K562 (cell line): ENCODE measurements at regions not wholly inside any gene's neighbourhood (a gene's known extent, or its start where the extent isn't known, plus 50 kb on each side); places are given as distances from the start of the nearest gene placed in this dataset.

Source experiments
- ATAC-seq: fragments of 200-7000 bp; cut with Tn5 transposase; 3 replicates; pipeline ENCODE4 v1.9.1; 2020; ENCODE audit warnings: moderate library complexity
- BruUV-seq: library from RNA; stranded (reverse); fragments of 400-500 nt; replicated peaks from 2 replicates; lab custom pipeline; 2021; lab: Mats Ljungman, UMichigan
- CTCF ChIA-PET: fragments of 300-600 bp; formaldehyde crosslinking; extraction: SDS; loops from one replicate; lab custom pipeline; 2021; ENCODE audit warnings: low intra/inter-chr PET ratio; lab: Yijun Ruan, JAX
- POLR2A ChIA-PET: fragments of 300-600, 350-650 bp; sonication (Branson Sonifier 250); formaldehyde crosslinking; extraction: SDS; loops from one replicate; lab custom pipeline; 2021; ENCODE audit warnings: antibody characterized with exemption, inconsistent platforms; lab: Yijun Ruan, JAX
- DNase-seq, 4 experiments: peaks; one replicate each; pipeline versions ENCODE4 v3.0.0 to v3.0.0-alpha.2; 2011 to 2018; ENCODE audit warnings: low spot score in 3 of 4, mixed read lengths in 3 of 4; ENCODE audit errors: extremely low read depth in 1 of 4
- FAIRE-seq: peaks from 2 replicates; lab custom pipeline; 2011; peaks lifted over from hg19 to GRCh38; lab: Jason Lieb, UNC
- H2AFZ ChIP-seq: 2 replicates; pipeline ENCODE4 v1.6.0; 2011; ENCODE audit warnings: low read depth, low read length, control low read depth, inconsistent platforms
- H3K27ac ChIP-seq: fragments of 200-600 bp; 3 replicates; pipeline ENCODE4 v1.8.0; 2011; ENCODE audit warnings: low read depth, mild to moderate bottlenecking, control low read depth, inconsistent platforms, low read length, moderate library complexity, mixed read lengths; ENCODE audit errors: extremely low read depth
- H3K27me3 ChIP-seq, 2 experiments: fragments of 300-600 bp in 1 of 2; 2 replicates in 1 of 2; 3 replicates in 1 of 2; pipeline versions ENCODE4 v1.6.0 to v1.8.0; 2011; ENCODE audit warnings: inconsistent platforms in 2 of 2, low read length in 2 of 2, mild to moderate bottlenecking in 1 of 2, mixed read lengths in 1 of 2, moderate library complexity in 1 of 2; ENCODE audit not compliant: control insufficient read depth in 2 of 2, insufficient read depth in 2 of 2
- H3K36me3 ChIP-seq: fragments of 300-600 bp; 3 replicates; pipeline ENCODE4 v1.8.0; 2011; ENCODE audit warnings: mild to moderate bottlenecking, low read length, inconsistent platforms; ENCODE audit not compliant: control insufficient read depth, insufficient read depth
- H3K4me1 ChIP-seq, 2 experiments: fragments of 200-600 bp in 1 of 2; replicated peaks in 1 of 2; 2 replicates in 1 of 2; 3 replicates in 1 of 2; pipeline versions ENCODE4 v1.5.1 to v1.8.0; 2011; ENCODE audit warnings: inconsistent platforms in 2 of 2, low read length in 2 of 2, mild to moderate bottlenecking in 1 of 2, mixed read lengths in 1 of 2, moderate library complexity in 1 of 2; ENCODE audit not compliant: control insufficient read depth in 2 of 2, insufficient read depth in 2 of 2
- H3K4me2 ChIP-seq: 2 replicates; pipeline ENCODE4 v1.6.1; 2011; ENCODE audit warnings: low read length, control low read depth, inconsistent platforms, mixed read lengths; ENCODE audit not compliant: insufficient read depth
- H3K4me3 ChIP-seq: fragments of 200-600 bp; sonication (generic), shearing (Covaris generic); 2 replicates; pipeline ENCODE4 v1.5.1; 2016; ENCODE audit warnings: control low read depth, inconsistent platforms
- H3K79me2 ChIP-seq: fragments of 200-600 bp; 3 replicates; pipeline ENCODE4 v1.8.0; 2011; ENCODE audit warnings: low read length, inconsistent platforms; ENCODE audit not compliant: control insufficient read depth, insufficient read depth
- H3K9ac ChIP-seq, 2 experiments: 2 replicates each; pipeline versions ENCODE4 v1.6.0 to v1.6.1; 2011; ENCODE audit warnings: low read depth in 2 of 2, low read length in 2 of 2, control low read depth in 1 of 2, inconsistent platforms in 1 of 2, mild to moderate bottlenecking in 1 of 2, mixed read lengths in 1 of 2; ENCODE audit not compliant: insufficient read depth in 1 of 2
- H3K9me1 ChIP-seq: one replicate; pipeline ENCODE4 v1.6.0; 2011; ENCODE audit warnings: inconsistent platforms, mild to moderate bottlenecking, low read length, moderate library complexity; ENCODE audit not compliant: control insufficient read depth, insufficient read depth
- H3K9me3 ChIP-seq: replicated peaks from 2 replicates; pipeline ENCODE4 v1.5.1; 2011; ENCODE audit warnings: low read depth, low read length, inconsistent platforms; ENCODE audit not compliant: control insufficient read depth, insufficient read depth
- H4K20me1 ChIP-seq: replicated peaks from 2 replicates; pipeline ENCODE4 v1.6.1; 2011; ENCODE audit warnings: low read length, inconsistent platforms, mixed read lengths; ENCODE audit not compliant: control insufficient read depth, insufficient read depth
- CHCHD3 ChIP-seq: fragments of 250-450 bp; sonication (Bioruptor Pico); IDR thresholded peaks from 2 replicates; pipeline ENCODE4 v2.1.2; 2022; ENCODE audit warnings: mild to moderate bottlenecking
- FOXA3 ChIP-seq, 2 experiments: fragments of 450-650 bp in 1 of 2; sonication (generic) in 1 of 2; formaldehyde crosslinking; IDR thresholded peaks in 1 of 2; conservative IDR thresholded peaks in 1 of 2; 2 replicates each; pipeline versions ENCODE4 v1.4.0 to v1.8.0; 2020 to 2022; ENCODE audit warnings: mild to moderate bottlenecking in 2 of 2, missing genetic modification reagents in 1 of 2
- GTF2E2 ChIP-seq: fragments of 200-800 bp; sonication (Bioruptor generic); IDR thresholded peaks from 2 replicates; pipeline ENCODE4 v1.6.1; 2016; ENCODE audit warnings: missing genetic modification characterization, missing compliant biosample characterization
- IFI16 ChIP-seq: fragments of 250-450 bp; sonication (Bioruptor Pico); IDR thresholded peaks from 2 replicates; pipeline ENCODE4 v2.1.2; 2022; ENCODE audit warnings: mild to moderate bottlenecking, inconsistent platforms
- ILK ChIP-seq: fragments of 450-650 bp; IDR thresholded peaks from 2 replicates; pipeline ENCODE4 v1.6.1; 2016; ENCODE audit warnings: missing genetic modification characterization, low read depth, mild to moderate bottlenecking, missing compliant biosample characterization, moderate library complexity, borderline replicate concordance
- NBN ChIP-seq: fragments of 450-650 bp; IDR thresholded peaks from 2 replicates; pipeline ENCODE4 v1.6.1; 2016; ENCODE audit warnings: low read depth, mild to moderate bottlenecking
- TAF1 ChIP-seq: IDR thresholded peaks from 2 replicates; pipeline ENCODE4 v1.6.1; 2011; ENCODE audit warnings: mild to moderate bottlenecking, low read length, moderate library complexity; ENCODE audit not compliant: insufficient read depth, control insufficient read depth, severe bottlenecking; ENCODE audit errors: extremely low read depth
- ZFPM2 ChIP-seq: fragments of 250-450 bp; sonication (Bioruptor Pico); IDR thresholded peaks from 2 replicates; pipeline ENCODE4 v1.5.1; 2022; ENCODE audit warnings: mild to moderate bottlenecking
- ZNF445 ChIP-seq: fragments of 250-450 bp; sonication (Bioruptor Pico); IDR thresholded peaks from 2 replicates; pipeline ENCODE4 v1.4.0; 2020; ENCODE audit warnings: low read depth, mild to moderate bottlenecking, moderate library complexity
- WGBS: fragments of 100-300 bp; shearing (Covaris generic); methylation state at CpG from one replicate; pipeline ENCODE4 v1.1.6; 2016; ENCODE audit warnings: low coverage, mixed read lengths; ENCODE audit not compliant: insufficient coverage; ENCODE audit errors: missing lambda C conversion rate; 5-methylcytosine and 5-hydroxymethylcytosine counted together
- in situ Hi-C: fragments of 300-500 bp; cut with MboI; formaldehyde crosslinking; loops from 4 replicates; pipeline ENCODE4 v1.15.0; 2018; ENCODE audit warnings: inconsistent platforms, mixed read lengths
- intact Hi-C: fragments of 100-400 bp; cut with micrococcal nuclease; formaldehyde crosslinking; loops from 2 replicates; pipeline ENCODE4 v1.14.2; 2022
- TF ChIP-seq, protein P1 (sequence below): fragments of 250-450 bp; sonication (Bioruptor Pico); IDR thresholded peaks from 2 replicates; pipeline ENCODE4 v1.4.0; 2020; ENCODE audit warnings: borderline replicate concordance
- TF ChIP-seq, protein P2 (sequence below): fragments of 250-450 bp; sonication (Bioruptor Pico); IDR thresholded peaks from 2 replicates; pipeline ENCODE4 v1.8.0; 2021; ENCODE audit warnings: moderate library complexity, mild to moderate bottlenecking, inconsistent platforms

DNA sequence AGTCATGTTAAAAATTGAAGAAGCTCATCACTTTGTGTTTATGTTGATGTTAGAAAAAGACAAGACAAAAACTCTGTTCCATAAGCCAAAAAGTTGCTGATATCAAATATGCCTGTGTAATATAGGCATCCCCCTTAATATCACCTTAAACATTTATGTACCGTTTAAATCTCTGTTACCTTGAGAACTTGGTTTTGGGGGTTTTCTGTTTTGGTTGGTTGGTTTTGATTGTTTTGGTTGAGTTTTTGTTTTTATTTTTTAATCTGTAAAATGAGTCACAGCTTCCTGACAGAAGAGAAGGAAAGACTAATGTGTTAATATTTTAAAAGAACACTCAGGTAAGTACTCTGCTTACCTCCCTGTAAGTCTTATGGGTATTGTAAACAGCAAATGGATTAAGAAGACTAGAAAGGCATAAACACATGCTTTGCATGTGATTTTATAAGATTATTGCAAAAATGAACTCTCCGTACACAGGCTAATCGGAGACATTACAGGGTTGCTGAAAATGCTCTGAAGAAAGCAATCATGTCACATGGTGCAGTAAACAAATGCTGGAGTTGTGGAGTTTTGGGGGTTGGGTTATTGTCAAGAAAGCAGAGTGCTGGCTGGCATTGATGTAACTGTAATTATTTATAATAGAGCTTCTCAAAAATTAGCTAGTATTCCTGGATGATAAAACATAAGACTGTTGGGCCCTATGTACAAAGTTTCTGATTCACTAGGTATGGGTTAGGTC, 69.5 kb upstream of the MBNL1 start:
- Histone ChIP-seq H3K4me3 (0 out of 2 replicates have a peak overlapping the region, but pooled peaks have one; percentile 9), H4K20me1 (no peaks in the 10 kb centered on the region), H3K9me1 (no peaks in the 10 kb centered on the region), H3K36me3 (no peaks in the 10 kb centered on the region; the same call in 2 of the 3 replicates), H2AFZ (peak overlapping the region; percentile 86), H3K9me3 (no peaks in the 10 kb centered on the region), H3K4me1 (peaks cover 14 to 41% of the 10 kb centered on the region in 2 experiments; a peak in 4 of 5 replicates), H3K27ac (peak overlapping the region; percentile 65), H3K9ac (peak overlapping the region in 1 of 2 experiments; percentile 70; a peak in 2 of 4 replicates), H3K4me2 (peak overlapping the region; percentile 58), H3K79me2 (peaks cover 33% of the 10 kb centered on the region), H3K27me3 (no peaks in the 10 kb centered on the region)
- intact Hi-C loops (no loop called here), in situ Hi-C loops (no loop called here)
- WGBS = 22% methylated on average over 3 of the region's 3 CpGs
- no TSS peak for BruUV-seq
- ATAC-seq (peak; percentile 56), FAIRE-seq (peak; percentile 19), DNase-seq (peak in 1 of 4 experiments; percentile 57)
- ChIA-PET POLR2A (interaction anchor here (0.6 to 1.2 kb wide), 4 partner anchors 10 to 870 kb away, joined by 3 to 8 read pairs (median 3); no protein-coding TSS in a partner anchor), CTCF (no interaction called here)
- TF ChIP-seq, protein P1, sequence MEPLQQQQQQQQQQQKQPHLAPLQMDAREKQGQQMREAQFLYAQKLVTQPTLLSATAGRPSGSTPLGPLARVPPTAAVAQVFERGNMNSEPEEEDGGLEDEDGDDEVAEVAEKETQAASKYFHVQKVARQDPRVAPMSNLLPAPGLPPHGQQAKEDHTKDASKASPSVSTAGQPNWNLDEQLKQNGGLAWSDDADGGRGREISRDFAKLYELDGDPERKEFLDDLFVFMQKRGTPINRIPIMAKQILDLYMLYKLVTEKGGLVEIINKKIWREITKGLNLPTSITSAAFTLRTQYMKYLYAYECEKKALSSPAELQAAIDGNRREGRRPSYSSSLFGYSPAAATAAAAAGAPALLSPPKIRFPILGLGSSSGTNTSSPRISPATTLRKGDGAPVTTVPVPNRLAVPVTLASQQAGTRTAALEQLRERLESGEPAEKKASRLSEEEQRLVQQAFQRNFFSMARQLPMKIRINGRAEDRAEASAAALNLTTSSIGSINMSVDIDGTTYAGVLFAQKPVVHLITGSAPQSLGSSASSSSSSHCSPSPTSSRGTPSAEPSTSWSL (CRISPR knock-in tag) = no peak
- TF ChIP-seq GTF2E2 (tag) (peak; percentile 52; the same call in 1 of the 2 replicates), ZNF445 (CRISPR knock-in tag) (no peak), NBN (0 out of 2 replicates have a peak, but pooled peaks have one; percentile 37), FOXA3 (CRISPR knock-in tag; conservative IDR thresholded peaks at IDR 0.05 in 1 of 2, IDR thresholded peaks at IDR 0.05 in 1 of 2) (0 out of 4 replicates have a peak, but pooled peaks of 1 of the 2 experiments have one; percentile 10), ZFPM2 (CRISPR knock-in tag) (no peak), IFI16 (no peak), CHCHD3 (no peak), ILK (tag) (no peak), TAF1 (no peak)
- TF ChIP-seq, protein P2, sequence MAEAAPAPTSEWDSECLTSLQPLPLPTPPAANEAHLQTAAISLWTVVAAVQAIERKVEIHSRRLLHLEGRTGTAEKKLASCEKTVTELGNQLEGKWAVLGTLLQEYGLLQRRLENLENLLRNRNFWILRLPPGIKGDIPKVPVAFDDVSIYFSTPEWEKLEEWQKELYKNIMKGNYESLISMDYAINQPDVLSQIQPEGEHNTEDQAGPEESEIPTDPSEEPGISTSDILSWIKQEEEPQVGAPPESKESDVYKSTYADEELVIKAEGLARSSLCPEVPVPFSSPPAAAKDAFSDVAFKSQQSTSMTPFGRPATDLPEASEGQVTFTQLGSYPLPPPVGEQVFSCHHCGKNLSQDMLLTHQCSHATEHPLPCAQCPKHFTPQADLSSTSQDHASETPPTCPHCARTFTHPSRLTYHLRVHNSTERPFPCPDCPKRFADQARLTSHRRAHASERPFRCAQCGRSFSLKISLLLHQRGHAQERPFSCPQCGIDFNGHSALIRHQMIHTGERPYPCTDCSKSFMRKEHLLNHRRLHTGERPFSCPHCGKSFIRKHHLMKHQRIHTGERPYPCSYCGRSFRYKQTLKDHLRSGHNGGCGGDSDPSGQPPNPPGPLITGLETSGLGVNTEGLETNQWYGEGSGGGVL (CRISPR knock-in tag) = no peak
